Renal cortical epithelial cell (primary cell): ENCODE measurements at regions not wholly inside any gene's neighbourhood (a gene's known extent, or its start where the extent isn't known, plus 50 kb on each side); places are given as distances from the start of the nearest gene placed in this dataset.
A peak's percentile ranks its signal among the peaks of the same experiment; 100 is the strongest.
"Not testable (repeated sequence)": the region's sequence is repeated elsewhere in the genome, so short reads cannot be mapped to it uniquely, and the experiment has no call there.

Experiments used
- DNase-seq: peaks from one replicate; pipeline ENCODE4 v3.0.0-alpha.2; 2011; ENCODE audit warnings: low read depth

GRCh38 chr6:4677011-4677750 is 99.0 kb upstream of the CDYL start:
- no peak for DNase-seq

GRCh38 chr6:4676016-4676415 is 100.2 kb upstream of the CDYL start:
- DNase-seq = no peak

DNA sequence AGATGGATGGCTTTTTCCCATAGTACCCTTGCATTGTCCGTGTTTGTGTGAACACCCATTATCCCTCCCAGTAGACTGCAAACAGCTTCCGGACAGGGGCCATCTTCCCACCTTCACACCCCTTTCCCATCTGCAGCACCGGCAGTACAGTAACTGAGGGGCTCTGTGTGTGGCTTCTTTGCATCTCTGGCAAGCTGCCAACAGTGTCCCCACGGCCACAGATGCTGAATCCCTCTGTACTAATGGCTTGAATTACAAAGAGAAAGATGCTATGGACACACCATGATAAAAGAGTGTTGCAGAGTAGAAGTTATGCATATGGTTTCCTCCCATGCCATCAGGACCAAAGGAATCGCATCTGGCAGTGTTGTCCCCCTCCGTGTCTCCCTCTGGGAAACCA is 101.1 kb upstream of the CDYL start:
- no peak for DNase-seq

DNA sequence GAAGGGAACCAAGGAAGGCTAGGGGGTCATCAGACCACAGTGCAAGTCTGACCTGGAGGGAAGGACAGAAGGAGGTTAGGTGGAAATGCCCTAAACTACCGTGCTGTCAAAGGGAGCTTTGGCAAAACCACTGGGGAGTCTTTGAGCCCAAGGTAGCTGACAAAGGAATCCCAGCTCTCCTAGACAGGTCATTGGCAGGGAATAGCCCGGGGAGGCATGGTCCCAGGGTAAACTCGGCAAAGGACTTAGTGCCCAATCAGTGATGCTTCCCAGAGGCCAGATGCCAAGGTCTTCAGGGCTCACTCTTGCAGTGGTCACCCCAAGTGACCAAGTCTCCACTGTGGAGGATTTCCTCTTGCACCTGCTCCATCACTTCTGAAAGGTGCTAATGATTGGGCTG is 102.3 kb upstream of the CDYL start:
- no peak for DNase-seq

DNA sequence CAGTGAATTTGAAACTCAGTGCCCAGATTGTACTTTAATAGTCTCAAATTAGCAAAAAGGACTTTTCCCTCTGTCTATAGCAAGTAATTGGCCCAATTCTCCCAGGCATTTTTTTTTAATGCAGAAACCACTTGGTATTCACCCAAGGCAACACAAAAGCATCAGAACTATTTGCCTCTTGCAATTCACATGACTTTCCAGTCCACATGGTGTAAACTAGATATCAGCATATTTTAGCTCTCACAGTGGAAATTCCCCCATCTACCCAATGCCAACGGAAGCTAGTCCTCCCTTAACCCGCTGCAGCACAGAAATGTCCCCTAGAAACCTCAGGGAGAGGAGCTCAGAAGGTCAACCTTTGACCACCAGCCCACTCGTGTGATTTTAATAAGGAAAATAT is 103.4 kb upstream of the CDYL start:
- no peak for DNase-seq

- DNase-seq = no peak
Observed at GRCh38 chr6:4671587-4672115, 104.6 kb upstream of the CDYL start.

DNA sequence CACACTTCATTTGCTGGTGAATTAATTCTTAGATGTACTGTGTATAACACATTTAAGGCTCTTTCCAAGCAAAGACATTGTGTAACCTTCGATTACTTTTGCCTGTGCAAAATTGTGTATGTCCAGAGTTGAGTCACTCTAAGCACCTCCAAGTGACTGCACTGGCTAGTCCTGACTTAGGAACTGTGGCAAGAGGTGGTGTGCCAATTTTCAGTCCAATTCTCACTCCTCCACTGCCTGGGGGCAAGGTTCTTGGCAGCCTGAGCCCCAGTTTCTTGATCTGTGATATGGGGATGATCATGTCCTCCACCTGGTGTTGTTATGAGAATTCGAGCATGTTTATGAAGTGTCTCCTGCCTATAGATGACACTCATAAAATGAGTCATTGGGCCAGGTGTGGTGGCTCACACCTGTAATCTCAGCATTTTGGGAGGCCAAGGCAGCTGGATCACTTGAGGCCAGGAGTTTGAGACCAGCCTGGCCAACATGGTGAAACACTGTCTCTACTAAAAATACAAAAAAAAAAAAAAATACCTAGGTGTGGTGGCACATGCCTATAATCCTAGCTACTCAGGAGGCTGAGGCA is 105.3 kb upstream of the CDYL start:
- no peak for DNase-seq

DNA sequence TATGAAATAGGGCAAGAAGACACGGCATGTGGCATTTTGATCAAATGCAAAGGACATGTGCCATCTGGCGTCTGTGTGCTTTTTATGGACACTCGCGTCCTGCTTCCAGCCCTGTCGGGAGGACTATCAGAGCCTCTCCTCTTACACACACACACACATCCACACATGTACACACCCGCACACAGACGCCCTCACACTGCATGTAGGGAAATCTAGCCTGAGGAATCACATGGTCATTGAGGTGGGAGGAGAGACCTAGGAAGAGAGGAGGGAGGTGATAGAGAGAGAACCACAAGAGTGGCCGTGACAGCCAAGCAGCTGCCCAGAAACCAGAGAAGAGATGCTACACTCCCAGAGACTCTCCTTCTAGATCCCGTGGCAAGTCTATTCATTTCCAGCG is 105.9 kb upstream of the CDYL start:
- no peak for DNase-seq

DNA sequence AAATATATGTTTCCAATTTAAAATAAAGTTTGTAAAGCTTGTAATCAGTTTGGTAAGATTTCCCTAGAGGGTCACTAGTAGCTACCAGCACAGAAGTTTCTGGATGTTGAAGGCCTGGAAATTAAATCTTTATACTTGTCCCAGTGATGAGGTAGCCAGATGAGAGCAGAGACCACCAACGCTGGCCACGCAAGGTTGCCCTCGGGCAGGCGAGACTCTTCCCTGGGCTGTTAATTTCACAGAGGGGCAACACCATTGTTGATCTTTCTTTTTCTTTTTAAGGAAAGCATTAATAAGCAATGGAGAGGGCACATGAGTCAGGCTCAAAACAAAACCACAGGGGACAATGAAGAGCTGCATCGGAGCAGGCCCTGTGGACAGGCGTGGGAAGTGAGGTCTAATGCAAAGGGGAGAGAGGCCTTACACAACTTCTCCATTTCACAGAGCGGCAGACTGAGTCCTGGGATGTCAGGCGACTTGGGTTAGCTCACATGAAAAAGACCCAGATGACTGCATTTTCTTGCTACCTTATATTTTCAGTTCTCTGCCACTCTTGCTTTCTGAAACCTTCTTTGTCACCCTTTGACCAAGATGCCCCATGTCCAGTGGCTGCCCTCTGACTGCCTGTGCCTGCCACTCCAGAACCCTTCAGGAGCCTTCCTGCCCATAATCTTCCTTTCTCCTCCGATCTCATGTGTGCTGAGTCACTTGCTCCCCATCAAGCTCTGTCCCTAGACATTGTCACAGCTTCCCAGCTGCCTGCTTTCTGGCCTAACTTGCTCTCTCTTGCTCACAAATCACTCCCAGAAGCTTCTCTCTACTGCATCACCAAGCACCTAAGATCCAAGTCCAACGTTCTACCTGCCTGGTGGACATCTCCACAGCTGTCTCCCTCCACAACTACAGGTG is 107.7 kb upstream of the CDYL start:
- peak; percentile 43 for DNase-seq

DNA sequence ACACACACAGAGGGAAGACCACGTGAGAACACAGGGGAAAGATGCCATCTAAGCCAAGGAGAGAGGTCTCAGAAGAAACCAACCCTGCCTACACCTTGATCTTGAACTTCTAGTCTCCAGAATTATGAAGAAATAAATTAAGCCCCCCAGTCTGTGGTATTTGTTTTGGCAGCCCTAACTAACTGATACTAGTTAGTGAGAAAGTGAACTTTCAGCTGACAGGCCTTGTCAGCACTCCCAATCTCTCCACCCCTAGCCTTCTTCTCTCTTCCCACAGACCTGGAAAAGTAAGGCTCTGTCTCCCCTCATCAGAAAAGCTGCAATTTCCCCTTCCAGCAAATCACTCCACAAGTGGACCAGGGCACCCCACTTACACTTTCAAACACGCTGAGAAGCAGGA is 108.6 kb upstream of the CDYL start:
- no peak for DNase-seq

- no peak for DNase-seq
Observed at GRCh38 chr6:4666886-4667513, 109.2 kb upstream of the CDYL start.

- DNase-seq = no peak
Observed at GRCh38 chr6:4665489-4666417, 110.5 kb upstream of the CDYL start.

DNA sequence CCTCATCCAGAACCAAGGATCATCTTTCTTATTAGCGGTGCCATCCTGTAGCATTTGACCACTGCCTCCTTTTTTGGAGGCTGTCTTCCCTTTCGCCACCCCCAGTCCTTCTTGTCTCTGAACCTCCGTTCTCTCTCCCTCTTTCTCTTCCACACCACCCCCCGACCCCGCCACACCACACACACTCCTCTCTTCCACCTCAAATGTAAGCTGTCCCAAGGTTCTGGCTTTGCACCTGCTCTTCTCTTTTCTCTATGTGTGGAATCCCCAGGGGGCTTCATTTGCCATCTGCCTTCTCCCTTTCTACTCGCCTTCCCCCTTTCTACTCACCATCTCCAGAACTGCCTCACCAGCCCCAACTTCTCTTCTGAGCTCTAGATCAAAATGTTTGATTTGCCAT is 111.3 kb upstream of the CDYL start:
- DNase-seq = no peak

GRCh38 chr6:4664117-4664626 is 112.0 kb upstream of the CDYL start:
- no peak for DNase-seq

DNA sequence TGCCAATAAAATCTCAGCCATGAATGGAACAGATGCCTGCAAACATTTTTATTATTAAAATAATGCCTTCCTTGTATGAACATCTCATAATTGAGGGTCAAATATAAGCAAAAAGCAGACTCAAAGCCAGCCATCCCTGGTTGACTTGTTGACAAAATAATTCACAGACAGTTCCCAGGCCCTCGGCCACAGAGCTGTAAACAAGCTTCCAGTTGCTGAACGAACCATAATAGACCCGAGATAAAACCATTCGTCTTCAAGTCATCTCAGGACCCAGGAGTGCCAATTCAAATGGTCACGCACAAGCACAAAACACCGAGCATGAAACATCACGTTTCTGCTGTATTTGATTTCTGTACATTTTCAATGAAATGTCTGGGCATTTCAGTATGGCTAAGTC is 113.3 kb upstream of the CDYL start:
- no peak for DNase-seq

DNA sequence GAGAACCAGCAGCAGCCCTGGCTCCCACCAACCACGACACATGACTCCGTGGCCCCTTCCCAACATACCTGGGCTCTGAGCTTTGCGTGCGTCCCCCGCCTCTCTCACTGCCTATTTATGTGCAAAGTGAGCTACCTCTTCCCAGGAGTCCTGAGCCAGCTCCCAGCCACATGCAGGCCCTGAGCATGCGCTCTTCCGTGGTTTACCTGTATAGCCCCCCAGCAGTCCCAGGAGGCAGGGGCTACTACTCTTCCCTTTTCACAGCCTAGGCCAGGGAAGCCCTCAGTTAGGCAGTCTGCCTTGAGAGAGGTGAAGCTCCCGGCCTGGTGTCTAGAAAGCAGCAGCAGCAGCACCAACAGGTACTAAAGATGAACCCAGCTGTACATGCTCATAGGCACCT is 114.8 kb upstream of the CDYL start:
- DNase-seq = no peak

DNA sequence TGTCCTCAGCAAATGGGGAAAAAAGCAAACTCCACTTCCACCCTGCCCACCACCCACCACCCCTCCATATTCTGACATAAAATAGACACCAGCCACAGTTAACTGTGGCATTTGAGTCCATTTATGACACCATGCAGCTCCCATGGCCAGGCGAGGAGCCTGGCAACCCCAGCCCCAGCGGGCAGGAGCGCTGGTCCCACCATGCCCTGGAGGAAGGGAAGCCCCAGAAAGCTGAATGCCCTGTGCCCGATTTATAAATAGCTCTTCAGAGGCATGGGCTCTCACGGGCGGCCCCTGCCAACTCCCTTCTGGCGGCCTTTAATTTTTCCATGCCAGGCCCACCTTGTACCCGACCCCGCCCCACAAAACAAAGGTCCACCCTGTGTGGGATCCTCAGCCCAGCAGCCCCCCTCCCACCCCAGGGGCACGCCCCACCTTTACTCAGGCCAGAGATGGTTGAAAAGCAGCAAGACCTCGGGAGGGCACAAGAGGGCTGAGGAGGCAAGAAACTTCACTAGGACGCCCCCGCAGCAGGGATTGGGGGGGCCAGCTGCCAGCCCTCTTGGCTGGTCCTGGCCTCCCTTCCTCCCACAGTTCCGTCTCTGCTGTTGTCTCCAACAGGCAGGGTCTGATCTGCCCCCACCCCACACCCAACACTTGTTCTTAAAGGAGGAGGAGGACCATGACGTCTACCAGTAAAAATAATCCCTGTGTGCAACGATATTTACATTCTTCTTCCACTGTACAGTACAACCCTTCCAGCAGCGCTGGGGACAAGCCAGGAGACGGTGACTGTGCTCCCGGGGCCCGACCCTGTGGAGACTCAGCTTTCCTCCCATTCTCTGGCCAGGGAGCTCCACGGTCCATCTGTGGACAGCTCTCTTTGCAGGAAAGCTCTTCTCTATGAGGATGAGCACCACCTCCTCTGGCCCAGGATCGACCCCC is 115.6 kb upstream of the CDYL start:
- DNase-seq = no peak

DNA sequence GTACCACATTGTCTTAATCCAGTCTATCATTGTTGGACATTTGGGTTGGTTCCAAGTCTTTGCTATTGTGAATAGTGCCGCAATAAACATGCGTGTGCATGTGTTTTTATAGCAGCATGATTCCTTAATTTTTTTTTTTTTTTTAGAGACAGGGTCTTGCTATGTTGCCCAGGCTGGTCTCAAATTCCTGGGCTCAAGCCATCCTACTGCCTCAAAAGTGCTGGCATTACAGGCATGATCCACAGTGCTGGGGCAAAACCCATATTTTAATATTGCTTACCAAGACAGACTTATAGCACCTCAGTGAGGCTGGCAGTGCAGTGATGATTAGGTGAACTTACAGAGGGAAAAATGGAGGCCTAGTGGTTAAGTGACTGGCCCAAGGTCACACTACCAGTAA is 116.5 kb upstream of the CDYL start:
- DNase-seq = not testable (repeated sequence)

DNA sequence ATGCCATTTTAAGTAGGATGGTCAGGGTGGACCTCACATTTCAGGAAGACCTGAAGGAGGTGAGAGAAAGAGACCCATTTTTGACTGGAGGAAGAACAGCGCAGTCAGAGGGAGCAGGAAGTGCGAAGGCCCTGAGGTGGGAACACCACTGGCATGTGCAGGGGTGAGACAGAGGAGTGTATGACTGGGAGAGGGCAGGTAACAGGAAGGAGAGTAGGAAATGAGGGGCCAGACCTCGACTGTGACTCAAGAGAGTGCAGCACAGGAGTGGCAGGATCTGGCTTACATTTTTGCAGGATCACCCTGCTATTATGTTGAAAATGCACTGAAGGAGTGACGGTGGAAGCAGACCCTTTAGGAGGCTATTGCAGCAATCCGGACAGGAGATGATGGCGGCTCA is 117.7 kb upstream of the CDYL start:
- DNase-seq = no peak

GRCh38 chr6:4656106-4656505 is 120.1 kb upstream of the CDYL start:
- DNase-seq = no peak
